ENCODE measurements at regions not wholly inside any gene's neighbourhood (a gene's known extent, or its start where the extent isn't known, plus 50 kb on each side); places are given as distances from the start of the nearest gene placed in this dataset.

DNA sequence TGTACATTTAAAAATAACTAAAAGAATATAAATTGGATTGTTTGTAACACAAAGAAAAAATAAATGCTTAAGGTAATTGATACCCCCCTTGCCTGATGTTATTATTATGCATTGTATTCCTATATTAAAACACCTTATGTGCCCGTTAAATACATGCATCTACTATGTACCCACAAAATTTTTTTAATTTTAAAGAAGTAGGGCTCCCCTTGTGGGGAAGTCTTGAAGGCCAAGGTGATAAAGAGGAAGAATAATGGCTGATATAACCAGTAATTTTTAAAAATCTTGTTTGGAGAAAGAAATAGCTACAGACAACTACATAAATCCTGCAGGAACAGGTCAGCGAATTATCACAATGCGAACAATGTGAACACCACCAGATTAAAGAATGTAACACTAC, 451.7 kb upstream of the ARHGEF26 start:
- no peaks in the 10 kb centered on the region for H3K9me3 ChIP-seq (ENCODE audit: low read length)
- TF ChIP-seq, protein P1, sequence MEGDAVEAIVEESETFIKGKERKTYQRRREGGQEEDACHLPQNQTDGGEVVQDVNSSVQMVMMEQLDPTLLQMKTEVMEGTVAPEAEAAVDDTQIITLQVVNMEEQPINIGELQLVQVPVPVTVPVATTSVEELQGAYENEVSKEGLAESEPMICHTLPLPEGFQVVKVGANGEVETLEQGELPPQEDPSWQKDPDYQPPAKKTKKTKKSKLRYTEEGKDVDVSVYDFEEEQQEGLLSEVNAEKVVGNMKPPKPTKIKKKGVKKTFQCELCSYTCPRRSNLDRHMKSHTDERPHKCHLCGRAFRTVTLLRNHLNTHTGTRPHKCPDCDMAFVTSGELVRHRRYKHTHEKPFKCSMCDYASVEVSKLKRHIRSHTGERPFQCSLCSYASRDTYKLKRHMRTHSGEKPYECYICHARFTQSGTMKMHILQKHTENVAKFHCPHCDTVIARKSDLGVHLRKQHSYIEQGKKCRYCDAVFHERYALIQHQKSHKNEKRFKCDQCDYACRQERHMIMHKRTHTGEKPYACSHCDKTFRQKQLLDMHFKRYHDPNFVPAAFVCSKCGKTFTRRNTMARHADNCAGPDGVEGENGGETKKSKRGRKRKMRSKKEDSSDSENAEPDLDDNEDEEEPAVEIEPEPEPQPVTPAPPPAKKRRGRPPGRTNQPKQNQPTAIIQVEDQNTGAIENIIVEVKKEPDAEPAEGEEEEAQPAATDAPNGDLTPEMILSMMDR (conservative IDR thresholded peaks at IDR 0.05; ENCODE audit: low read length) = peak; percentile 60; the same call in 1 of the 2 replicates
- TF ChIP-seq EZH2phosphoT487 (IDR thresholded peaks at IDR 0.05; ENCODE audit: borderline replicate concordance, low read depth, low read length) = no peak
- H3K9me2 ChIP-seq (ENCODE audit: insufficient read depth, low read length) = no peaks in the 10 kb centered on the region
- no peak overlapping the region for H3K4me2 ChIP-seq (ENCODE audit: low read length)
- no peak overlapping the region for H2AFZ ChIP-seq (ENCODE audit: low read length)
- no peak overlapping the region for H3K27ac ChIP-seq (ENCODE audit: low read depth, low read length, poor library complexity, severe bottlenecking)
- no peaks in the 10 kb centered on the region for H3K4me1 ChIP-seq (ENCODE audit: insufficient read depth, low read length, poor library complexity, severe bottlenecking)
- intact Hi-C loops (cut with micrococcal nuclease; ENCODE audit: unreplicated experiment) = no loop called here
- BruUV-seq (replicated peaks) = no TSS peak
- no peaks in the 10 kb centered on the region for H4K20me1 ChIP-seq (ENCODE audit: insufficient read depth, low read length)
- ChIA-PET POLR2A (interaction anchor here (0.6 kb wide), 1 partner anchor 210 kb away, joined by 3 read pairs; no protein-coding TSS in a partner anchor), CTCF (ENCODE audit: unreplicated experiment) (no interaction called here)
- H3K79me2 ChIP-seq (ENCODE audit: insufficient read depth, low read depth, low read length) = no peaks in the 10 kb centered on the region
- DNase-seq (ENCODE audit: low spot score) = peak; percentile 10
- no peak overlapping the region for H3K4me3 ChIP-seq (ENCODE audit: low read depth, low read length, poor library complexity, severe bottlenecking)
- peaks cover 22% of the 10 kb centered on the region for H3K36me3 ChIP-seq (ENCODE audit: insufficient read depth, low read length)

DNA sequence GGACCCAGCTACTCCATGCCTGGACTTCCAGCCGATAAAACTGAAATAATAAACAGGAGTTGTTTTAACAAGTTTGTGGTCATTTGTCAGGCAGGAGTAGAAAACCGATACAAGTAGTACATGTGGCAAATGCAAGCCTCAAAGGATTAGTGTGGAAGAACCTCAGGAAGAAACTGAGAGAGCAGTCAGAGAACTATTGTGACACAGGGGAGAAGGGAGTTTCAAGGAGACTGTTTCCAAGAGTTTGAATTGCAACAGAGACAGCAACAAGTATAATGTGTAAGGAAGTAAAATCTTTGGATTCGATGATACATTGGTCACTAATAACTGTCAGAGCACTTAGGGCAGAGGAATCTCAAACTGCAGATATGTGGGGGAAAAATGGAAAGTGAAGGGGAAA, 450.6 kb upstream of the ARHGEF26 start:
- Histone ChIP-seq H3K4me1 (ENCODE audit: insufficient read depth, low read length, poor library complexity, severe bottlenecking) (no peaks in the 10 kb centered on the region), H3K27ac (ENCODE audit: low read depth, low read length, poor library complexity, severe bottlenecking) (no peak overlapping the region), H3K79me2 (ENCODE audit: insufficient read depth, low read depth, low read length) (no peaks in the 10 kb centered on the region), H4K20me1 (ENCODE audit: insufficient read depth, low read length) (no peaks in the 10 kb centered on the region), H3K4me3 (ENCODE audit: low read depth, low read length, poor library complexity, severe bottlenecking) (no peak overlapping the region), H3K4me2 (ENCODE audit: low read length) (no peak overlapping the region), H3K9me3 (ENCODE audit: low read length) (no peaks in the 10 kb centered on the region), H3K9me2 (ENCODE audit: insufficient read depth, low read length) (no peaks in the 10 kb centered on the region), H3K36me3 (ENCODE audit: insufficient read depth, low read length) (peaks cover 15% of the 10 kb centered on the region; the same call in 1 of the 2 replicates), H2AFZ (ENCODE audit: low read length) (no peak overlapping the region)
- TF ChIP-seq EZH2phosphoT487 (IDR thresholded peaks at IDR 0.05; ENCODE audit: borderline replicate concordance, low read depth, low read length) = no peak
- TF ChIP-seq, protein P1 (conservative IDR thresholded peaks at IDR 0.05; ENCODE audit: low read length) = no peak
- no peak for DNase-seq (ENCODE audit: low spot score)
- BruUV-seq (replicated peaks) = no TSS peak
- ChIA-PET POLR2A (interaction anchor here (0.7 kb wide), 1 partner anchor 140 kb away, joined by 3 read pairs; no protein-coding TSS in a partner anchor), CTCF (ENCODE audit: unreplicated experiment) (no interaction called here)
- intact Hi-C loops (cut with micrococcal nuclease; ENCODE audit: unreplicated experiment) = no loop called here

DNA sequence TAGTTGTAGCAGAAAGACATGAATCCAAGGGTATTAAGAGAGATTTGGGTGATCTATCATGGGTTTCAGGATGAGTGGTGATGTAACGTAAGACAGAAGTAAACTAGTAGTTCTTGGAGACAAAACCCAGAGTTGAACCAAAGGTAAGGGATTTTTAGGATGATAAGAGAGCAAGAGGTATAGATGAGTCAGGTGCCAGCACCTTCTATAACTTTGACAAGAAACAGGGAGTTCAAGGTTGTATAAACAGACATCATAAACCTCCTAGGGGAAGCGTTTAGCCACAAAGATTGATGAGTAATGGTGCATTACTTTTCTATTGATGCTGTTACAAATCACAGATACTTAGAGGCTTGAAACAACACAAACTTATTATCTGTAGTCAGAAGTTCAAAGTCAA, 447.3 kb upstream of the ARHGEF26 start:
- H2AFZ ChIP-seq (ENCODE audit: low read length) = no peak overlapping the region
- H3K4me1 ChIP-seq (ENCODE audit: insufficient read depth, low read length, poor library complexity, severe bottlenecking) = peaks cover 5% of the 10 kb centered on the region
- TF ChIP-seq, protein P1 (conservative IDR thresholded peaks at IDR 0.05; ENCODE audit: low read length) = no peak
- no peak for TF ChIP-seq EZH2phosphoT487 (IDR thresholded peaks at IDR 0.05; ENCODE audit: borderline replicate concordance, low read depth, low read length)
- H3K4me3 ChIP-seq (ENCODE audit: low read depth, low read length, poor library complexity, severe bottlenecking) = no peak overlapping the region
- H4K20me1 ChIP-seq (ENCODE audit: insufficient read depth, low read length) = no peaks in the 10 kb centered on the region
- intact Hi-C loops (cut with micrococcal nuclease; ENCODE audit: unreplicated experiment) = no loop called here
- peaks cover 26% of the 10 kb centered on the region; the same call in 1 of the 2 replicates for H3K36me3 ChIP-seq (ENCODE audit: insufficient read depth, low read length)
- H3K4me2 ChIP-seq (ENCODE audit: low read length) = no peak overlapping the region
- H3K9me3 ChIP-seq (ENCODE audit: low read length) = peaks cover 7% of the 10 kb centered on the region; the same call in 1 of the 2 replicates
- no peak for DNase-seq (ENCODE audit: low spot score)
- H3K27ac ChIP-seq (ENCODE audit: low read depth, low read length, poor library complexity, severe bottlenecking) = no peak overlapping the region
- no TSS peak for BruUV-seq (replicated peaks)
- peaks cover 10% of the 10 kb centered on the region for H3K79me2 ChIP-seq (ENCODE audit: insufficient read depth, low read depth, low read length)
- ChIA-PET POLR2A (interaction anchor here (0.9 kb wide), 1 partner anchor 11 kb away, joined by 3 read pairs; no protein-coding TSS in a partner anchor), CTCF (ENCODE audit: unreplicated experiment) (no interaction called here)
- H3K9me2 ChIP-seq (ENCODE audit: insufficient read depth, low read length) = no peaks in the 10 kb centered on the region
